Right renal pelvis (tissue), 4 donors: ENCODE measurements at regions not wholly inside any gene's neighbourhood (a gene's known extent, or its start where the extent isn't known, plus 50 kb on each side); places are given as distances from the start of the nearest gene placed in this dataset.

ENCODE experiments used
- DNase-seq, 4 donors: peaks; one replicate each; pipeline ENCODE4 v3.0.0-alpha.2; 2013; ENCODE audit warnings: low read depth in 4 of 4, low spot score in 3 of 4, missing footprints in 1 of 4

DNA sequence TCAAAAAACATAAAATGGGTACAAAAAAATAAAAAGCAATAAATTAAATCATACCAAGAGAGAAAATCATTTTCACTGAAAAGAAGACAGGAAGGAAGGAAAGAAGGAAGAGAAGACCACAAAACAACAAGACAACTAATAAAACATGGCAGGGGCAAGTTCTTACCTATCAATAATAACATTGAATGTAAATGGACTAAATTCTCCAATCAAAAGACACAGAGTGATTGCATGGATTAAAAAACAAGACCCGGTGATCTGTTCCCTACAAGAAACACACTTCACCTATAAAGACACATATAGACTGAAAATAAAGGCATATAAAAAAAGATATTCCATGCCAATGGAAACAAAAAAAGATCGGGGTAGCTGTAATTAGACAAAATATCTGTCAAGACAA is 82.6 kb upstream of the CERS6 start:
- DNase-seq, result no peak

DNA sequence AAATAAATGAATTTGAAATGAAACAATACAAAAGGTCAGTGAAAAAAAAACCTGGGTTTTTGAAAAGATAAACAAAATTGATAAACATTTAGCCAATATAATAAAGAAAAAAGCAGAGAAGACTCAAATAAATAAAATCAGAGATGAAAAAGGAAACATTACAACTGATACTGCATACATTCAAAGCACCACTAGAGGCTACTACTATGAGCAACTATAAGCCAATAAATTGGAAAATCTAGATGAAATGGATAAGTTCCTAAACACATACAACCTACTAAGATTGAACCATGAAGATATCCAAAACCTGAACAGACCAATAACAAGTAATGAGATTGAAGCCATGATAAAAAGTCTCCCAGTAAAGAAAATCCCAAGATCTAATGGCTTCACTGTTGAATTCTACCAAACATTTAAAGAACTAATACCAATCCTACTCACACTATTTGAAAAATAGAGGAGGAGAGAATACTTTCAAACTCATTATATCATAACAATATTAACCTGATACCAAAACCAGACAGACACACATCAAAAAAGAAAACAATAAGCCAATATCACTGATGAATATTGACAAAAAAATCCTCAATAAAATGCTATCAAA is 80.8 kb upstream of the CERS6 start:
- no peak for DNase-seq

DNA sequence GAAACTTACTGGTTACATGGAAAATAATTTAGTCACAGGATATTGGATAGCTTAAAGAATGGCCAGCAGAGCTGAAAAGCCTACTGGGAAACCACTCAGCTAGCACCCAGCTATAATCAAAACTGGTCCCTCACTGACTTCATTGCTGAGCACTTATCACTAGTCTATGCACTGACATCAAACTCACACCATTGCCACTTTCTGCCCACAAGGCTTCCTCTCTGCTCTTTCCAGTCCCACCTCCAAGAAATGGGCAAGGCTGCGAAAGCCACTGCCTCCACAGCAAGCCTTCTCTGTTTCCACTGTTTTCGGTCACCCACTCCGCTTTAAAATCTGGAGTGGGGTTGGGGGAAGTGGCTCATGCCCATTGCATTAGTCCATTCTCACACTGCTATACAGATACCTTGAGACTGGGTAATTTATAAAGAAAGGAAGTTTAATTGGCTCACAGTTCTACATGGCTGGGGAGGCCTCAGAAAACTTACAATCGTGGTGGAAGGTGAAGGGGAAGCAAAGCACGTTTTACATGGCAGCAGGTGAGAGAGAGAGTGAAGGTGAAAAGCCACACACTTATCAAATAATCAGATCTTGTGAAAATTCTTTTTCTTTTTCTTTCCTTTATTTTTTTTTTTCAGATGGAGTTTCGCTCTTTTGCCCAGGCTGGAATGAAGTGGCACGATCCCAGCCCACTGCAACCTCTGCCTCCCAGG is 77.0 kb upstream of the CERS6 start:
- DNase-seq, result no peak

DNA sequence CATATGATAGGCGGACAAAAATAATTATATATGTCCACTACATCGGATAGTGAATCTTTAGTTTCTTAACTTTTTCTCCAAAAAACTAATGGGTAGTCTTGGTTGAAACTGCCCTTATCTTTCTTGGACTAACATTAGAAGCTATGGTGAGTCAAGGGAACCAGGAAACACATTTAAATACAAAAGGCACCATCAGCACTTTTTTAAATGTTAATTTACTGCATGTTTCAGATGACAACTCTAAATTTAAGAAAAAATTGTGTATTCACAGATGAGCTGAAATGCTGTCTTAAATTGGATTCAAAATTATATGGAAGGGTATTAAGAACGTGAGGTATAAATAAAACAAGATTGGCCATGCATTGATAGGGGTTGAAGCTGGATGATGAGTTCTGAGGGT is 75.6 kb upstream of the CERS6 start:
- DNase-seq, result no peak

DNA sequence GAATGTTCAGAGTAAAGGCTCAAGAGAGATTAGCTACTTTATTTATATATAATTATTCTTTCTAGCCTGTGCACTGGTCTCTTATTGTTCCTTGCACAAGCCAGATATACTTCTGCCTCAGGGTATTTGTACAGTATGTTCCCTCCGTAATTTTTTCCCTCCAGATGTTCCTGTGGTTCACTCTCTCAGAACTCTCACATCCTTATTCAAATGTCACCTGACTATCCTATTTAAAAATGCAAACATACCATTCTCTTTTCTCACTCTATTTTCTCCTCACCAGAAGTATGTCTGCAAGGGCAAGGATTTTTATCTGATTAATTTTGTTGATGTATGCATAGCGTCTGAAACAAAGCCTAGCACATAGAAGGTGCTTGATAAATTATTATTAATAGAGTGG is 64.0 kb upstream of the CERS6 start:
- DNase-seq, result no peak

DNA sequence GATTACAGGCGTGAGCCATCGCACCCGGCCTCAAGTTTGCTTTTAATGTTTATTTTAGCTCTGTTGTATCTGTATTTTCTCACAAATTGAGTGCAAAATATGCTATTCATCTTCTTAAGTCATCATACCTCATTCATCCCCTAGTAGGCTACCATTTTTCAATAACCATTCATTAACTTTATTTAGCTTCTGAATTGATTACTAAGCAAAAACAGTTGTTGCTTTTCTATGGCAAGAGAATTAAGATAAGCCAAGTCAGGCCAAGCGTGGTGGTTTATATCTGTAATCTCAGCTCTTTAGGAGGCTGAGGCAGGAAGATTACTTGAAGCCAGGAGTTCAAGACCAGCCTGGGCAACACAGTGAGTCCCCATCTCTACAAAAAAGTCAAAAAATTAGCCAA is 63.3 kb upstream of the CERS6 start:
- no peak for DNase-seq

DNA sequence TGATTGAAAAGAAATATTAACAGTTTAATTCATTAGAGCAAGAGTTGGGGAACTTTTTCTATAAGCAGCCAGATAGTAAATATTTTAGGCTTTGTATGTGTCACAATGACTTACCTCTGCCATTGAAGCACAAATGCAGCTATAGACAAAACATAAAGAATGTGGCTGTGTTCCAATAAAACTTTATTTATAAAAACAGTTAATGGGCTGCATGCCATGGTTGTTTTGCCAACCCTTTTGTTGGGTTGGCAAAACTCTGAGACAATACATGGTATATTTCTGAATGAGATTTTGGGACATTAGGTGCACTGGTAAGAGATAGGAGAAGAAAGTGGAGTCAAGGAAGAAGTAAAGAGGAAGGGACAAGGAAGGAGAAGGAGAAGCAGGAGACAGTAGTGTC is 61.8 kb upstream of the CERS6 start:
- no peak for DNase-seq

DNA sequence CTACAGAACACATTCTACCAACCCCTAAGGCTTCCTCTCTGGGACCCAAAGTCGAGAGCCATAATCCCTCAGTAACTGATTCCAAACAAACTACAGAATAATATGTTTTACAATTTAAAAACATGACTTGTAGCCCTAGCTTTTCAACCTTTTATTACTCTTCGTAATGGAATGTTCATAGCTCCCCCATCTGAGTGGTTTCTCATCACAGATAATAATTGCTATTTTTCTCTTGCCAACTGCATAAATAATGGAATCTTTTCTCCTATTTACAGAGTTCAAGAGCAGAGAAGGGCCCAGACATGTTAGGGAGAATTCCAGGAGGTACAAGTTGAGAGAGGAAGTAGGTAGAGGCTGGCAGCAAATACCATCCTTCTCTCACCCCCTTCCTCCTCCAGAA is 59.9 kb upstream of the CERS6 start:
- DNase-seq, result no peak

DNA sequence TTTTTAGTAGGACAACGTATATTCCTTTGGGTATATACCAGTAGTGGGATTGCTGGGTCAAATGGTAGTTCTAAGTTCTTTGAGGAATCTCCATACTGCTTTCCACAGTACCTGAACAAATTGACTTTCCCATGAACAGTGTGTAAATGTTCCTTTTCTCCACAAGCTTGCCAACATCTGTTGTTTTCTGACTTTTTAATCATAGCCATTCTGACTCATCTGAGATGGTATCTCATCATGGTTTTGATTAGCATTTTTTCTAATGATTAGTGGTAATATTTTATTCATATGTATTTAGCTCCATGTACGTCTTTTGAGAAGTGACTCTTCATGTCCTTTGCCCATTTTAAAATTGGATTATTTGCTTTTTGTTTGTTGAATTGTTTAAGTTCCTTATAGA is 58.4 kb upstream of the CERS6 start:
- no peak for DNase-seq

DNA sequence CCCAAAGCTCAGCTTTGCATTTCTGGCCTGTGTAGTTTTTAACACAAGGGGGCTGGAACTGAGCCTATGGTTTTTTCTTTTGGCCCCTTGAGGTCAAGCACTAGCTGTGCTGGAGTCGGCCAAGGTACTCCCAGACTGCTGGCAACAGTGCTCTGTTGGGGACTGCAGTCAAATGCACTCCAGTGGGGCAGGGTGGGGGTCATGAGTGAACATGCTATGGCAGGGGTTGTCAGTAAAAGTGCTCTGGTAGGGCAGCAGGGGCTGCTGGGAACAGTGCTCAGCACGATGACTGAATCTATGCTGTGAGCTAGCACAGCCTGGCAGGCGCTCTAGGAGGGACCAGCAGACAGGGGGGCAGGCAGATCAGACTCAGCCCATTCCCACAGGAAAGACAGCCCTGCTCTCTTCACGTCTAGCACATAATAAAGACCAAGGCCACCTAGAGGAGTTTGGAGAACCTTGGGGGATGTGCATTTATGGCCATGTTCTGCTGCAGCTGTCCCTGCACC is 55.0 kb upstream of the CERS6 start:
- no peak for DNase-seq

DNA sequence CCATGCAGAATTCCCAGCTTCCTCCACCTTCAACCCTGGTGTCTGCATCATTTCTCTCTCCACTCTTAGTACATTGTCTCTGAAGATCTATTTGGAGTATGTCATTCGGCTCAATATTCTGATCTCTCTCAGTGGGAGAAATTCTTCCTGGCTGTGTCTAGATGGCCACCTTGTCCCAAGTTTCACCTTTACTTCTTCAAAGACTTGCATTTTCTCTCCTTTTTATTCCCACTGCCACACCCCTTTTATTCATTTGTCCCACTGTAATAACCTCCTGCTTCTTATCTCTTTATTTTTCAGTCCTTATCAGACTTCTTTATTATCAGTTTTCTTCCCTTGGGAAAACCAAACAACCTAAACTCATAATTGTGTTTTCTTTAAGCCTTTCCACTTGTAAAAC is 54.3 kb upstream of the CERS6 start:
- DNase-seq, result no peak

DNA sequence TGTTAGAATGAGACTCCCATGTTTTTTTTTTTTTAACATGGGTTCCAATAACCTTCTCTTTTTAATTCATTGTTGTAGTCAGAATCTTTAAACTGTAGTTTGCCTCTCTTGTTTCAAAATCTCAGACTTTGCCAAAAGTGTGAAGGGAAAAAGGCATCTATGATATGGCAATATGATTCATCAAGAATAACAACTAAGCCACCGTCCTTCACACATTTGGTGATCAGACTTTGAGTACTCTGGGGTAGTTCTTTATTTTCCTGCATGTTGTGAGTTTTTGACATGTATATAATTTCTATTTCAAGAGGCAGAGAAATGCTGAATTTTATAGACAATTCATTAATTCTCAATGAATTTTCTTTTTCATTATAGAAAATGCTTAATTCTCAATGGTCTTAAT is 53.5 kb upstream of the CERS6 start:
- DNase-seq, result no peak

DNA sequence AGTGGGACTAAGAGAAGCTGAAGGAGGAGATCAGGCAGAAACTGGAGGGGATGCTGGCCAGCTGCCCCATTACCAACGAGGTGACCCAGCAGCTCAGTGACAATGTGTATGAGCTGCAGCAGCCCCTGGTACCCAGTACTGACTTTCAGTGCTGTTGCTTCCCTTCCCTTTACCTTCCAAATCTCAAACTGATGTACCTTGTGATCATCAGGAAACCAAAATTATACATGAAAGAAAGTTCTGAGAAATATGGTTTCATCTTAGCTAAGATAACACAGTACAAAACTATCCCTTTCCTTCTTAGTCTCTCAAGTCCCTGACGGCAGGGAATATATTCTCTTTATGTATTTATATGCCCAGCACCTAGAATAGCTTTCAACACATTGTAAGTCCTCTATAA is 52.3 kb upstream of the CERS6 start:
- DNase-seq, result no peak

DNA sequence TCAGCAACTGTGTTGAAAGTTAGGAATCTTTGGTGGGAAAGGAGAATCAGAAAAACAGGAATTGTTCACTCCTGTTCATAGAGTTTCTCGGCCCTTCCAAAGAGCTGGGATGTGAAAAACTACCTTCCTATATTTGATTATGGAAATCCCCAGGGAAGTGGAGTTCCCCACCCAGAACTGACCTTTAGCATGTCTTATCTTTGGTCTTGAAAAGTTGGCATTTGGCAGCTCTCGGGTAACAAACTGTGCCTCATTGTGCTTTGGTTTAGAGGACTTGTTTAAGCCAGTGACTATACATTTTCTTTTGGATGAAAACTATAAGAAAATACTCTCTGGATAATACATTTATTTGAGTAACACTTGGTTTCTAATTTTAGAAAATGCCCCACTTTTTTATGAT is 51.3 kb upstream of the CERS6 start:
- no peak for DNase-seq
